GM18858 (cell line): ENCODE measurements at regions not wholly inside any gene's neighbourhood (a gene's known extent, or its start where the extent isn't known, plus 50 kb on each side); places are given as distances from the start of the nearest gene placed in this dataset.

Experiments used
- ATAC-seq: cut with Tn5 transposase; IDR thresholded peaks from one replicate; pipeline ENCODE4 v1.9.1; 2021; ENCODE audit not compliant: unreplicated experiment

GRCh38 chr14:44029933-44030332 lies 477.1 kb downstream of the FSCB start:
- ATAC-seq, result no peak

- no peak for ATAC-seq
Measured at GRCh38 chr14:44027397-44027796, 479.7 kb downstream of the FSCB start.

GRCh38 chr14:44010595-44010994 lies 496.5 kb downstream of the FSCB start:
- ATAC-seq, result no peak

- ATAC-seq, result no peak
Measured at GRCh38 chr14:44010071-44010470, 497.0 kb downstream of the FSCB start.

- ATAC-seq, result no peak
Measured at GRCh38 chr14:44009642-44010041, 497.4 kb downstream of the FSCB start.

GRCh38 chr14:43988989-43989388 lies 518.1 kb downstream of the FSCB start:
- no peak for ATAC-seq

- ATAC-seq, result no peak
Measured at GRCh38 chr14:43983721-43984120, 523.4 kb downstream of the FSCB start.

GRCh38 chr14:43981135-43981768 lies 525.8 kb downstream of the FSCB start:
- no peak for ATAC-seq

GRCh38 chr14:43956741-43957140 lies 550.3 kb downstream of the FSCB start:
- no peak for ATAC-seq

GRCh38 chr14:43949400-43949799 lies 557.7 kb downstream of the FSCB start:
- no peak for ATAC-seq

GRCh38 chr14:43939836-43940235 lies 567.2 kb downstream of the FSCB start:
- no peak for ATAC-seq

- ATAC-seq, result no peak
Measured at GRCh38 chr14:43938588-43939281, 568.3 kb downstream of the FSCB start.

GRCh38 chr14:43937001-43937400 lies 570.1 kb downstream of the FSCB start:
- ATAC-seq, result no peak

GRCh38 chr14:43934102-43934501 lies 573.0 kb downstream of the FSCB start:
- ATAC-seq, result no peak

GRCh38 chr14:43914041-43914693 lies 592.9 kb downstream of the FSCB start:
- ATAC-seq, result no peak

- no peak for ATAC-seq
Measured at GRCh38 chr14:43903209-43903608, 603.9 kb downstream of the FSCB start.

GRCh38 chr14:43901911-43902673 lies 605.0 kb downstream of the FSCB start:
- no peak for ATAC-seq

GRCh38 chr14:43900173-43900655 lies 606.9 kb downstream of the FSCB start:
- no peak for ATAC-seq

- ATAC-seq, result no peak
Measured at GRCh38 chr14:43898687-43899086, 608.4 kb downstream of the FSCB start.

GRCh38 chr14:43896044-43896443 lies 611.0 kb downstream of the FSCB start:
- ATAC-seq, result no peak

- ATAC-seq, result no peak
Measured at GRCh38 chr14:43894534-43894933, 612.5 kb downstream of the FSCB start.
